A673 (cell line): ENCODE measurements at regions not wholly inside any gene's neighbourhood (a gene's known extent, or its start where the extent isn't known, plus 50 kb on each side); places are given as distances from the start of the nearest gene placed in this dataset.

Source experiments
- BruUV-seq: library from RNA; stranded (reverse); fragments of 400-500 nt; replicated peaks from 2 replicates; lab custom pipeline; 2021; lab: Mats Ljungman, UMichigan
- CTCF ChIA-PET: fragments of 300-600 bp; sonication (Branson Sonifier 250); formaldehyde crosslinking; loops from one replicate; lab custom pipeline; 2022; ENCODE audit warnings: antibody characterized with exemption; lab: Charles Lee
- POLR2A ChIA-PET: fragments of 300-600 bp; sonication (Branson Sonifier 250); formaldehyde crosslinking; loops from one replicate; lab custom pipeline; 2022; ENCODE audit warnings: antibody characterized with exemption; ENCODE audit not compliant: low non-redundant PET; lab: Charles Lee
- DNase-seq: peaks from one replicate; pipeline ENCODE4 v3.0.0-alpha.2; 2015; ENCODE audit warnings: low spot score
- H3K27ac ChIP-seq: fragments of 200-600 bp; sonication (generic); 2 replicates; pipeline ENCODE4 v1.5.1; 2016; ENCODE audit warnings: mixed run types, low read depth, mild to moderate bottlenecking, mixed read lengths, antibody characterized with exemption, low read length; ENCODE audit not compliant: poor library complexity, severe bottlenecking
- H3K27me3 ChIP-seq: fragments of 200-600 bp; sonication (generic); replicated peaks from 2 replicates; pipeline ENCODE4 v1.6.1; 2017; ENCODE audit warnings: mixed run types, low read depth, mild to moderate bottlenecking, mixed read lengths, antibody characterized with exemption, low read length; ENCODE audit not compliant: insufficient read depth, poor library complexity
- H3K36me3 ChIP-seq: fragments of 200-600 bp; sonication (generic); 2 replicates; pipeline ENCODE4 v1.6.1; 2016; ENCODE audit warnings: mixed run types, mild to moderate bottlenecking, mixed read lengths, antibody characterized with exemption, low read length; ENCODE audit not compliant: insufficient read depth, poor library complexity, severe bottlenecking
- H3K4me1 ChIP-seq: fragments of 200-600 bp; sonication (generic); 2 replicates; pipeline ENCODE4 v1.6.1; 2017; ENCODE audit warnings: mixed run types, mild to moderate bottlenecking, mixed read lengths, antibody characterized with exemption, low read length; ENCODE audit not compliant: insufficient read depth, poor library complexity, severe bottlenecking
- H3K4me3 ChIP-seq: fragments of 200-600 bp; sonication (generic); 2 replicates; pipeline ENCODE4 v1.5.1; 2016; ENCODE audit warnings: low read depth, mixed run types, mild to moderate bottlenecking, mixed read lengths, low read length; ENCODE audit not compliant: poor library complexity, severe bottlenecking
- H3K9me3 ChIP-seq: fragments of 200-600 bp; sonication (generic); 2 replicates; pipeline ENCODE4 v1.6.1; 2016; ENCODE audit warnings: mixed run types, low read depth, mild to moderate bottlenecking, mixed read lengths, antibody characterized with exemption, low read length; ENCODE audit not compliant: poor library complexity, severe bottlenecking
- CTCF ChIP-seq: fragments of 300-800, 200-600 bp; sonication (generic); conservative IDR thresholded peaks from 2 replicates; pipeline ENCODE4 v1.5.1; 2017; ENCODE audit warnings: low read depth, mild to moderate bottlenecking, antibody characterized with exemption, low read length, moderate library complexity, mixed read lengths
- EZH2 ChIP-seq: fragments of 200-600 bp; sonication (generic); IDR thresholded peaks from 2 replicates; pipeline ENCODE4 v1.6.1; 2017; ENCODE audit warnings: borderline replicate concordance, low read depth, mild to moderate bottlenecking, mixed read lengths, antibody characterized with exemption, low read length; ENCODE audit not compliant: poor library complexity, severe bottlenecking
- intact Hi-C: fragments of 100-400 bp; cut with micrococcal nuclease; formaldehyde crosslinking; loops from one replicate; pipeline ENCODE4 v1.10.0; 2022; ENCODE audit not compliant: unreplicated experiment

- no peaks in the 10 kb centered on the region for H3K9me3 ChIP-seq
- no TSS peak for BruUV-seq
- ChIA-PET CTCF (no interaction called here), POLR2A (no interaction called here)
- TF ChIP-seq EZH2 = no peak
- no peak for TF ChIP-seq CTCF
- H3K36me3 ChIP-seq = no peaks in the 10 kb centered on the region
- no peak overlapping the region for H3K4me3 ChIP-seq
- no peak overlapping the region for H3K27ac ChIP-seq
- no peaks in the 10 kb centered on the region for H3K27me3 ChIP-seq
- DNase-seq = no peak
- no peaks in the 10 kb centered on the region for H3K4me1 ChIP-seq
- intact Hi-C loops = no loop called here
Measured at GRCh38 chr6:18663011-18663410, 275.9 kb downstream of the RNF144B start.

GRCh38 chr6:18664401-18664800 lies 277.3 kb downstream of the RNF144B start:
- CTCF ChIA-PET = no interaction called here

GRCh38 chr6:18667612-18668011 lies 280.5 kb downstream of the RNF144B start:
- POLR2A ChIA-PET = no interaction called here

More at GRCh38 chr6:18664401-18664800, 277.3 kb downstream of the RNF144B start:
- DNase-seq = no peak
- no peak overlapping the region for H3K4me3 ChIP-seq
- H3K4me1 ChIP-seq = no peaks in the 10 kb centered on the region
- H3K27me3 ChIP-seq = no peaks in the 10 kb centered on the region
- no peaks in the 10 kb centered on the region for H3K36me3 ChIP-seq
- no TSS peak for BruUV-seq
- TF ChIP-seq CTCF (no peak), EZH2 (no peak)
- H3K9me3 ChIP-seq = no peaks in the 10 kb centered on the region
- POLR2A ChIA-PET = no interaction called here
- no peak overlapping the region for H3K27ac ChIP-seq
- intact Hi-C loops = no loop called here

More at GRCh38 chr6:18667612-18668011, 280.5 kb downstream of the RNF144B start:
- Histone ChIP-seq H3K9me3 (no peaks in the 10 kb centered on the region), H3K27ac (no peak overlapping the region), H3K36me3 (no peaks in the 10 kb centered on the region), H3K27me3 (no peaks in the 10 kb centered on the region), H3K4me1 (peaks cover 4% of the 10 kb centered on the region), H3K4me3 (no peak overlapping the region)
- intact Hi-C loops = no loop called here
- CTCF ChIA-PET = no interaction called here
- no peak for DNase-seq
- no TSS peak for BruUV-seq
- TF ChIP-seq EZH2 = no peak
- TF ChIP-seq CTCF = no peak
